Fibroblast of lung (primary cell): ENCODE measurements at regions not wholly inside any gene's neighbourhood (a gene's known extent, or its start where the extent isn't known, plus 50 kb on each side); places are given as distances from the start of the nearest gene placed in this dataset.
"Not testable (repeated sequence)": the region's sequence is repeated elsewhere in the genome, so short reads cannot be mapped to it uniquely, and the experiment has no call there.

ENCODE experiments used
- CTCF ChIP-seq, 2 donors: IDR thresholded peaks in 1 of 2; conservative IDR thresholded peaks in 1 of 2; 1 replicate in 1 of 2; 2 replicates in 1 of 2; pipeline ENCODE4 v1.5.1; 2011 to 2012; ENCODE audit warnings: low read length in 2 of 2, control low read depth in 1 of 2, inconsistent platforms in 1 of 2, low read depth in 1 of 2, mild to moderate bottlenecking in 1 of 2
- EZH2 ChIP-seq: IDR thresholded peaks from 2 replicates; pipeline ENCODE4 v1.5.1; 2012; ENCODE audit warnings: low read length, control low read depth, mild to moderate bottlenecking; ENCODE audit errors: missing control alignments

- TF ChIP-seq CTCF (conservative IDR thresholded peaks at IDR 0.05 in 1 of 2, IDR thresholded peaks at IDR 0.05 in 1 of 2; ENCODE audit: low read depth in 1 of 2, low read length in 2 of 2); EZH2: not testable (repeated sequence)
Measured at GRCh38 chr9:40106003-40106782, 750.7 kb downstream of the SPATA31A1 start.
